ENCODE measurements at regions not wholly inside any gene's neighbourhood (a gene's known extent, or its start where the extent isn't known, plus 50 kb on each side); places are given as distances from the start of the nearest gene placed in this dataset.
"Not testable (repeated sequence)": the region's sequence is repeated elsewhere in the genome, so short reads cannot be mapped to it uniquely, and the experiment has no call there.

DNA sequence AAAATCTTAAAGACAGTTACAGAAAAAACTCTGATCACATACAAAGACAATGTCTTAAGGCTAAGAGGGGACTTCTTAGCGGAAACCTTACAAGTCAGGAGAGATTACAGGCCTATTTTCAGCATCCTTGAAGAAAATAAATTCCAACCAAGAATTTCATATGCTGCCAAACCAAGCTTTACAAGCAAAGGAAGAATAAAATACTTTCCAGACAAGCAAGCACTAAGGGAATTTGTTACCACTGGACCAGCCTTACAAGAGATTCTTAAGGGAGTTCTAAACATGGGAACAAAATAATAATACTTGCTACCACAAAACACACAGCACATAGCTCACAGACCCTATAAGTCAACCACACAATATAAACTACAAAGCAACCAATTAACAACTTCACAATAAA lies 255.8 kb upstream of the ZFP42 start:
- H3K27ac ChIP-seq = no peak overlapping the region
- H3K4me1 ChIP-seq = no peaks in the 10 kb centered on the region
- intact Hi-C loops (cut with DNase I) = no loop called here
- TF ChIP-seq POLR2A (IDR thresholded peaks at IDR 0.05) = no peak
- TF ChIP-seq, protein P1, sequence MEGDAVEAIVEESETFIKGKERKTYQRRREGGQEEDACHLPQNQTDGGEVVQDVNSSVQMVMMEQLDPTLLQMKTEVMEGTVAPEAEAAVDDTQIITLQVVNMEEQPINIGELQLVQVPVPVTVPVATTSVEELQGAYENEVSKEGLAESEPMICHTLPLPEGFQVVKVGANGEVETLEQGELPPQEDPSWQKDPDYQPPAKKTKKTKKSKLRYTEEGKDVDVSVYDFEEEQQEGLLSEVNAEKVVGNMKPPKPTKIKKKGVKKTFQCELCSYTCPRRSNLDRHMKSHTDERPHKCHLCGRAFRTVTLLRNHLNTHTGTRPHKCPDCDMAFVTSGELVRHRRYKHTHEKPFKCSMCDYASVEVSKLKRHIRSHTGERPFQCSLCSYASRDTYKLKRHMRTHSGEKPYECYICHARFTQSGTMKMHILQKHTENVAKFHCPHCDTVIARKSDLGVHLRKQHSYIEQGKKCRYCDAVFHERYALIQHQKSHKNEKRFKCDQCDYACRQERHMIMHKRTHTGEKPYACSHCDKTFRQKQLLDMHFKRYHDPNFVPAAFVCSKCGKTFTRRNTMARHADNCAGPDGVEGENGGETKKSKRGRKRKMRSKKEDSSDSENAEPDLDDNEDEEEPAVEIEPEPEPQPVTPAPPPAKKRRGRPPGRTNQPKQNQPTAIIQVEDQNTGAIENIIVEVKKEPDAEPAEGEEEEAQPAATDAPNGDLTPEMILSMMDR (IDR thresholded peaks at IDR 0.05) = no peak
- no peak for TF ChIP-seq POLR2AphosphoS5 (IDR thresholded peaks at IDR 0.05; ENCODE audit: insufficient read depth in 1 of 2, low read depth in 1 of 2)
- H3K9me3 ChIP-seq = no peaks in the 10 kb centered on the region
- H3K27me3 ChIP-seq = no peaks in the 10 kb centered on the region
- DNase-seq (ENCODE audit: extremely low spot score in 2 of 2) = no peak
- H3K36me3 ChIP-seq = no peaks in the 10 kb centered on the region
- no peak overlapping the region for H3K4me3 ChIP-seq

DNA sequence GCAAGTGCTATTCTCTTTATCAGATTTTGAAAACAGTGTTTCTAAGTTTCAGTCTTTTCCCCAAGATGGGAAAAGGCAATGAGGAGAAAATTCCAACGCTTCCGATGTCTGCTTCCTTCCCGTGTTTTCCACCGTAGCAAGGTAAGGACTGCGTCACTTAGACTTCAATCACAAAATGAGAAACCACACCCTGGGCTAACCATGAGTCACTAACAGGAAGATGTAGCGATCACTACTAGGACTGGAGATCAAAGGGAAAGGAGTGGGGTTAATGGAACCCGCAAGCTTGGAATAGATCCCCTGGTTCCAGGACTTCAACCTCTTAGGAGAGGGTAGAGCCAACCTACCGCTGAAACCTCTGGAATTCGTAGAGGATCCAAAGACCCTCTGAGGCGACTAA lies 250.7 kb upstream of the ZFP42 start:
- TF ChIP-seq POLR2AphosphoS5 (IDR thresholded peaks at IDR 0.05; ENCODE audit: insufficient read depth in 1 of 2, low read depth in 1 of 2) = no peak
- TF ChIP-seq, protein P1 (IDR thresholded peaks at IDR 0.05) = no peak
- TF ChIP-seq POLR2A (IDR thresholded peaks at IDR 0.05) = no peak
- Histone ChIP-seq H3K27me3 (no peaks in the 10 kb centered on the region), H3K27ac (no peak overlapping the region), H3K4me3 (no peak overlapping the region), H3K9me3 (no peaks in the 10 kb centered on the region), H3K36me3 (no peaks in the 10 kb centered on the region), H3K4me1 (no peaks in the 10 kb centered on the region)
- intact Hi-C loops (cut with DNase I) = no loop called here
- no peak for DNase-seq (ENCODE audit: extremely low spot score in 2 of 2)

DNA sequence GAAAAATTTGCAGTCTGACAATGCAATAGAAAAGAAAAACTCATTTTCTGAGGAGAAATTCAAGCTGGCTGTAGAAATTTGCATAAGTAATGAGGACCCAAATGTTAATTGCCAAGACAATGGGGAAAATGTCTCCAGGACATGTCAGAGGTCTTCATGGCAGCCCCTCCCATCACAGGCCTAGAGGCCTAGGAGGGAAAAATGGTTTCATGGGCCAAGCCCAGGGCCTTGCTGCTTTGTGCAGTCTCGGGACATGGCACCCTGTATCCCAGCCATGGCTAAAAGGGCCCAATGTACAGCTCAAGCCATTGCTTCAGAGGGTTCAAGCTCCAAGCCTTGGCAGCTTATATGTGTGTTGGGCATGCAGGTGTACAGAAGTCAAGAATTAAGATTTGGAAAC lies 244.9 kb upstream of the ZFP42 start:
- intact Hi-C loops (cut with DNase I); H3K4me3 ChIP-seq; DNase-seq (ENCODE audit: extremely low spot score in 2 of 2); H3K36me3 ChIP-seq; H3K27me3 ChIP-seq; H3K9me3 ChIP-seq; H3K27ac ChIP-seq; H3K4me1 ChIP-seq: not testable (repeated sequence)

DNA sequence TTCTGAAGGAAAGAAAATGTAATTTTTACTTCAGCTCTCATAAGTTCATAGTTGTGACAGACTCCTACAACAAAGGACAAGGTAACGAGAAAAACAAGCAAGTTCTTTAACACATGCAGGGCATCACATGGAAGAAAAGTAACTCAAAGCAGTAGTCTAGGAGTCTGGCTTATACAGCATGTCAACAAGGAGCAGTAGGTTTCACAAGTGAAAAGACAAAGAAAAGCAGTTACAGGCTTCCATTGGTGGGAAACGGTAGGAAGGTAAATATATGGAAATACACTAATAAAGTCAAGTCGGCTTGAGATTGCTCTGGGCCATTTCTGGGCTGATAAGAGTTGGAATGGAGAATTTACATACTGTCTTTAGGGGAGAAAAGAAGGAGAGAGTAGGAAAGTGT lies 228.4 kb upstream of the ZFP42 start:
- Histone ChIP-seq H3K27me3 (no peaks in the 10 kb centered on the region), H3K4me1 (no peaks in the 10 kb centered on the region), H3K9me3 (no peaks in the 10 kb centered on the region), H3K36me3 (no peaks in the 10 kb centered on the region), H3K4me3 (no peak overlapping the region), H3K27ac (no peak overlapping the region)
- TF ChIP-seq POLR2A (IDR thresholded peaks at IDR 0.05) (no peak), POLR2AphosphoS5 (IDR thresholded peaks at IDR 0.05; ENCODE audit: insufficient read depth in 1 of 2, low read depth in 1 of 2) (no peak)
- TF ChIP-seq, protein P1 (IDR thresholded peaks at IDR 0.05) = no peak
- intact Hi-C loops (cut with DNase I) = no loop called here
- no peak for DNase-seq (ENCODE audit: extremely low spot score in 2 of 2)

DNA sequence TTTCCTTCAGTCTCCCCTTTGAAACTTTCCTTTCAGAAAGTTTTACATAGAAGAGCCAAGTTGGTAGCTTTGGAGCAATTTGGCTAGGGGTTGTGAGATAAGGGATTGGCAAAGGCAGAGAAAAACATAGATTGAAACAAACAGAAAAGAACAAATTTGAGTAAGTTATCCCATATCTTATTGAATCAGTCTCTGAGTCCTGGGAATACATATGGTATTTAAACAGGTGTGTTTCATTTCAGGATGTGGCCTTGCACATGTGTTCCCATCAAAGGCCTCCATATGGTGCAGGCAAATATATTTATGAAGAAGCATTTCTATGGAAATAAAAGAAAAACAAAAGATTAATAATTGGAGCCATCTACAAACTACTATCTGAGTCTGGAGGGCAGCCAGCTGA lies 227.9 kb upstream of the ZFP42 start:
- TF ChIP-seq POLR2AphosphoS5 (IDR thresholded peaks at IDR 0.05; ENCODE audit: insufficient read depth in 1 of 2, low read depth in 1 of 2) (no peak), POLR2A (IDR thresholded peaks at IDR 0.05) (no peak)
- TF ChIP-seq, protein P1 (IDR thresholded peaks at IDR 0.05) = no peak
- Histone ChIP-seq H3K9me3 (no peaks in the 10 kb centered on the region), H3K4me3 (no peak overlapping the region), H3K4me1 (no peaks in the 10 kb centered on the region), H3K27me3 (no peaks in the 10 kb centered on the region), H3K36me3 (no peaks in the 10 kb centered on the region), H3K27ac (no peak overlapping the region)
- no peak for DNase-seq (ENCODE audit: extremely low spot score in 2 of 2)
- intact Hi-C loops (cut with DNase I) = no loop called here

DNA sequence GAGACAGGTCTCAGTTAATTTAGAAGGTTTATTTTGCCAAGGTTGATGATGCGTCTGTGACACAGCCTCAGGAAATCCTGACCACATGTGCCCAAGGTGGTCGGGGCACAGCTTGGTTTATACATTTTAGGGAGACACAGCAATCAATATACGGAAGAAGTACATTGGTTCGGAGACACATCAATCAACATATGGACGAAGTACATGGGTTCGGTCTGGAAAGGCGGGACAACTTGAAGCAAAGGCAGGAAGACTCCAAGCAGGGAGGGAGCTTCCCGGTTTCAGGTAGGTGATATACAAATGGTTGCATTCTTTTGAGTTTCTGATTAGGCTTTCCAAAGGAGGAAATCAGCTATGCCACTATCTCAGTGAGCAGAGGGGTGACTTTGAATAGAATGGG lies 225.2 kb upstream of the ZFP42 start:
- H3K27me3 ChIP-seq = no peaks in the 10 kb centered on the region
- intact Hi-C loops (cut with DNase I) = no loop called here
- H3K4me3 ChIP-seq = no peak overlapping the region
- DNase-seq (ENCODE audit: extremely low spot score in 2 of 2) = no peak
- H3K4me1 ChIP-seq = no peaks in the 10 kb centered on the region
- no peaks in the 10 kb centered on the region for H3K9me3 ChIP-seq
- no peaks in the 10 kb centered on the region for H3K36me3 ChIP-seq
- no peak overlapping the region for H3K27ac ChIP-seq
- TF ChIP-seq, protein P1 (IDR thresholded peaks at IDR 0.05) = no peak
- TF ChIP-seq POLR2AphosphoS5 (IDR thresholded peaks at IDR 0.05; ENCODE audit: insufficient read depth in 1 of 2, low read depth in 1 of 2) = no peak
- no peak for TF ChIP-seq POLR2A (IDR thresholded peaks at IDR 0.05)
